GM12878 (cell line): ENCODE measurements at regions not wholly inside any gene's neighbourhood (a gene's known extent, or its start where the extent isn't known, plus 50 kb on each side); places are given as distances from the start of the nearest gene placed in this dataset.
A peak's percentile ranks its signal among the peaks of the same experiment; 100 is the strongest.

Source experiments
- ATAC-seq: fragments of 200-7000 bp; cut with Tn5 transposase; 3 replicates; pipeline ENCODE4 v1.9.1; 2020; ENCODE audit warnings: mild to moderate bottlenecking, moderate library complexity
- BruUV-seq: library from RNA; stranded (reverse); fragments of 400-500 nt; replicated peaks from 2 replicates; lab custom pipeline; 2021; lab: Mats Ljungman, UMichigan
- CTCF ChIA-PET: fragments of 300-600 bp; sonication (Branson Sonifier 250); formaldehyde crosslinking; extraction: SDS; loops from one replicate; lab custom pipeline; 2021; ENCODE audit warnings: inconsistent platforms; lab: Yijun Ruan, JAX
- POLR2A ChIA-PET: fragments of 350-600 bp; formaldehyde crosslinking; extraction: SDS; loops from one replicate; lab custom pipeline; 2021; ENCODE audit warnings: inconsistent platforms; lab: Charles Lee
- RAD21 ChIA-PET: fragments of 300-600 bp; sonication (Branson Sonifier 250); formaldehyde crosslinking; loops from one replicate; lab custom pipeline; 2023; ENCODE audit warnings: antibody characterized with exemption; ENCODE audit not compliant: unreplicated experiment; lab: Charles Lee
- SMC1A ChIA-PET: fragments of 300-600 bp; sonication (Branson Sonifier 250); formaldehyde crosslinking; loops from one replicate; lab custom pipeline; 2023; ENCODE audit not compliant: unreplicated experiment, uncharacterized antibody; lab: Charles Lee
- DNase-seq: peaks from one replicate; pipeline ENCODE4 v3.0.0-alpha.2; 2011; ENCODE audit warnings: low read depth, low spot score
- FAIRE-seq: peaks from 3 replicates; lab custom pipeline; 2011; peaks lifted over from hg19 to GRCh38; lab: Jason Lieb, UNC
- H2AFZ ChIP-seq: 2 replicates; pipeline ENCODE4 v1.6.0; 2011; ENCODE audit warnings: low read depth, low read length, control low read depth; ENCODE audit not compliant: control insufficient read depth
- H3K27ac ChIP-seq: 2 replicates; pipeline ENCODE4 v1.5.1; 2011; ENCODE audit warnings: control low read depth; ENCODE audit not compliant: control insufficient read depth, insufficient read depth
- H3K27me3 ChIP-seq, 2 experiments: replicated peaks in 1 of 2; 2 replicates each; pipeline versions ENCODE4 v1.6.0 to v1.6.1; 2011; ENCODE audit warnings: low read length in 1 of 2; ENCODE audit not compliant: control insufficient read depth in 2 of 2, insufficient read depth in 2 of 2
- H3K36me3 ChIP-seq, 2 experiments: 2 replicates each; pipeline ENCODE4 v1.5.1; 2011; ENCODE audit warnings: low read length in 1 of 2; ENCODE audit not compliant: control insufficient read depth in 2 of 2, insufficient read depth in 2 of 2
- H3K4me1 ChIP-seq: 2 replicates; pipeline ENCODE4 v1.6.1; 2011; ENCODE audit warnings: mild to moderate bottlenecking, low read length, moderate library complexity, mixed read lengths; ENCODE audit not compliant: control insufficient read depth, insufficient read depth
- H3K4me2 ChIP-seq: 2 replicates; pipeline ENCODE4 v1.6.0; 2011; ENCODE audit warnings: control low read depth; ENCODE audit not compliant: control insufficient read depth, insufficient read depth
- H3K4me3 ChIP-seq: fragments of 200-600 bp; sonication (generic); 2 replicates; pipeline ENCODE4 v1.5.1; 2016
- H3K79me2 ChIP-seq: 2 replicates; pipeline ENCODE4 v1.6.0; 2011; ENCODE audit warnings: low read length; ENCODE audit not compliant: control insufficient read depth, insufficient read depth
- H3K9ac ChIP-seq: 2 replicates; pipeline ENCODE4 v1.8.0; 2011; ENCODE audit warnings: low read length, control low read depth, mixed read lengths; ENCODE audit not compliant: control insufficient read depth, insufficient read depth
- H3K9me3 ChIP-seq: replicated peaks from 3 replicates; pipeline ENCODE4 v1.5.1; 2011; ENCODE audit warnings: mild to moderate bottlenecking, low read length; ENCODE audit not compliant: control insufficient read depth, insufficient read depth
- H4K20me1 ChIP-seq: 2 replicates; pipeline ENCODE4 v1.6.0; 2011; ENCODE audit not compliant: control insufficient read depth, insufficient read depth
- CBX3 ChIP-seq: fragments of 200-600 bp; sonication (generic); IDR thresholded peaks from 2 replicates; pipeline ENCODE4 v1.6.1; 2016; ENCODE audit warnings: low read depth, borderline replicate concordance
- CBX5 ChIP-seq: sonication (generic); IDR thresholded peaks from 2 replicates; pipeline ENCODE4 v1.6.1; 2016; ENCODE audit warnings: low read depth, moderate library complexity, mild to moderate bottlenecking, inconsistent platforms
- CREB1 ChIP-seq: IDR thresholded peaks from 2 replicates; pipeline ENCODE4 v1.6.1; 2012; ENCODE audit warnings: low read depth, mild to moderate bottlenecking, inconsistent platforms
- E4F1 ChIP-seq: fragments of 450-650 bp; IDR thresholded peaks from 2 replicates; pipeline ENCODE4 v1.6.1; 2018; ENCODE audit warnings: borderline replicate concordance, mild to moderate bottlenecking; ENCODE audit not compliant: partially characterized antibody
- IKZF2 ChIP-seq, 2 experiments: fragments of 450-650 bp; IDR thresholded peaks; 2 replicates each; pipeline ENCODE4 v1.6.1; 2017; ENCODE audit warnings: mild to moderate bottlenecking in 2 of 2, moderate library complexity in 2 of 2
- KAT2A ChIP-seq: conservative IDR thresholded peaks from 2 replicates; pipeline ENCODE4 v1.6.1; 2011; ENCODE audit warnings: low read depth, low read length; ENCODE audit not compliant: control insufficient read depth
- NR2F1 ChIP-seq: fragments of 450-650 bp; conservative IDR thresholded peaks from 2 replicates; pipeline ENCODE4 v1.6.1; 2017; ENCODE audit warnings: mild to moderate bottlenecking
- PBX3 ChIP-seq: IDR thresholded peaks from 2 replicates; pipeline ENCODE4 v1.6.1; 2011; ENCODE audit warnings: mild to moderate bottlenecking, low read depth, low read length, moderate library complexity; ENCODE audit not compliant: insufficient replicate concordance
- PKNOX1 ChIP-seq: fragments of 450-650 bp; IDR thresholded peaks from 2 replicates; pipeline ENCODE4 v1.6.1; 2016; ENCODE audit warnings: mild to moderate bottlenecking
- RB1 ChIP-seq: fragments of 450-650 bp; formaldehyde crosslinking; IDR thresholded peaks from 2 replicates; pipeline ENCODE4 v1.6.1; 2017; ENCODE audit warnings: mild to moderate bottlenecking, borderline replicate concordance
- RELB ChIP-seq: fragments of 450-650 bp; IDR thresholded peaks from 2 replicates; pipeline ENCODE4 v1.6.1; 2017; ENCODE audit warnings: low read depth, mild to moderate bottlenecking, moderate library complexity
- RUNX3 ChIP-seq: IDR thresholded peaks from 2 replicates; pipeline ENCODE4 v1.6.1; 2012; ENCODE audit warnings: low read length, inconsistent platforms
- SMAD1 ChIP-seq: fragments of 450-650 bp; IDR thresholded peaks from 2 replicates; pipeline ENCODE4 v1.6.1; 2018; ENCODE audit warnings: mild to moderate bottlenecking, low read depth; ENCODE audit not compliant: partially characterized antibody
- SREBF2 ChIP-seq: IDR thresholded peaks from 2 replicates; pipeline ENCODE4 v1.6.1; 2012; ENCODE audit warnings: mild to moderate bottlenecking, low read length
- TCF12 ChIP-seq: IDR thresholded peaks from 2 replicates; pipeline ENCODE4 v1.6.1; 2011; ENCODE audit warnings: low read depth, mild to moderate bottlenecking, low read length
- WGBS: methylation state at CpG from one replicate; pipeline ENCODE4 v1.1.6; 2016; ENCODE audit warnings: low lambda C conversion rate; ENCODE audit not compliant: insufficient replicate concordance, insufficient coverage; ENCODE audit errors: missing lambda C conversion rate; 5-methylcytosine and 5-hydroxymethylcytosine counted together
- in situ Hi-C: fragments of 300-500 bp; cut with MboI; formaldehyde crosslinking; loops from 9 replicates; pipeline ENCODE4 v1.14.3; 2018; ENCODE audit warnings: mixed read lengths
- intact Hi-C: fragments of 100-400 bp; cut with micrococcal nuclease; formaldehyde crosslinking; loops from one replicate; pipeline ENCODE4 v1.14.2; 2022; ENCODE audit not compliant: unreplicated experiment

GRCh38 chr6:89015971-89016370 lies 52.6 kb upstream of the RNGTT start:
- ChIA-PET POLR2A (no interaction called here), RAD21 (no interaction called here), SMC1A (no interaction called here), CTCF (no interaction called here)
- H3K9ac ChIP-seq, result no peak overlapping the region
- ATAC-seq, result no peak
- no peak overlapping the region for H3K4me2 ChIP-seq
- H3K4me3 ChIP-seq, result no peak overlapping the region
- H3K27ac ChIP-seq, result no peak overlapping the region
- in situ Hi-C loops, result no loop called here
- TF ChIP-seq CREB1 (no peak), PBX3 (no peak), RELB (no peak), SREBF2 (no peak), RB1 (no peak), E4F1 (no peak), IKZF2 (IDR thresholded peaks at IDR 0.05) (no peak), CBX5 (no peak), RUNX3 (no peak), PKNOX1 (no peak), CBX3 (no peak), KAT2A (no peak), NR2F1 (no peak), TCF12 (no peak), SMAD1 (no peak)
- no peaks in the 10 kb centered on the region for H3K9me3 ChIP-seq
- no peaks in the 10 kb centered on the region for H4K20me1 ChIP-seq
- H2AFZ ChIP-seq, result no peak overlapping the region
- WGBS, result 53% methylated on average over 2 of the region's 2 CpGs
- peak; percentile 52 for FAIRE-seq
- BruUV-seq, result no TSS peak
- H3K36me3 ChIP-seq, result no peaks in the 10 kb centered on the region
- intact Hi-C loops, result no loop called here
- no peaks in the 10 kb centered on the region for H3K4me1 ChIP-seq
- no peaks in the 10 kb centered on the region; a peak in 1 of 4 replicates for H3K27me3 ChIP-seq
- no peaks in the 10 kb centered on the region for H3K79me2 ChIP-seq
- DNase-seq, result no peak
